ENCODE measurements at regions not wholly inside any gene's neighbourhood (a gene's known extent, or its start where the extent isn't known, plus 50 kb on each side); places are given as distances from the start of the nearest gene placed in this dataset.
"Not testable (repeated sequence)": the region's sequence is repeated elsewhere in the genome, so short reads cannot be mapped to it uniquely, and the experiment has no call there.

DNA sequence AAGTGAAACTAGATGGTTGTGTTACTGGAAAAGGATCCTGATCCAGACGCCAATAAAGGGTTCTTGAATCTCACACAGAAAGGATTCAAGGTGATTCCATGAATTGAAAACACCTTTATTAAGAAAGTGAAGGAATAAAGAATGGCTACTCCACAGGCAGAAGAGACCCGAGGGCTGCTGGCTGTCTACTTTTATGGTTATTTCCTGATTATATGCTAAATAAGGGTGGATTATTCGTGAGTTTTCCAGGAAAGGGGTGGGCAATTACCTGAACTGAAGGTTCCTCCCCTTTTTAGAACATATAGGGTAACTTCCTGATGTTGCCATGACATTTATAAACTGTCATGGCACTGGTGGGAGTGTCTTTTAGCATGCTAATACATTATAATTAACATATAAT is 50.9 kb upstream of the WARS2 start:
- DNase-seq, result no peak

DNA sequence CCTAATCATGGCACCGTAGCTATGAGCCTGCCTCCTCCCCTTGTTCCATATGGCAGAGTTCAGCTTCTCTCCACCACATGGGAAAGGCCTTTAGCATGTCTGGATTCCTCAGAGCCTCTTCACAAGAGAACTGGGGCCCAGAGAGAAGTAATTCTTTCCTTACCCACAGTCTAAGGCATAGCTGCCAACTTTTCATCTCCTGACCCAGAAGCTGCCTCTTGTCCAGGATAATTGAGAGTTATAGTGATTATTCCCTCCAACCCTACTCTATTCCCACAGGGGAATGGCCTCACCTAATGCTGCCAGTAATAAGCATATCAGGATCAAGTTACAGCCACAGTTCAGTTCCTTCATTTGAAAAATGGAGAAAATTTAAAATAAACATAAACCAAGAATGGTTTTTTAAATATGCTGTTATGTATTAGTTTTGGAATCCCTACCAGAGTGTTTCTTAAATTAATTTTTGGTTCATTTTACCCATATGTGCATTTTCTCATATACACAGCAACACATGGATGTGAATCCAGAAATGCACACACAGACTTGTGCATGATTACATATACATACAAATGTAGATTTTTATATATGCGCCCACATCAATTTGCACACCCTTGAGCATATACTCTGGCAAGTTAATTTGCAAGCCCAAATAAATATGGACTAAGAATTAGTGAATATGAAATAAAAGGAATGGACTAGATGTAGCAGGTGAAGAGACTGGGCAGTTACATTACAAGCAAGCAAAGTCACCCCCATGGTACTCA is 63.9 kb upstream of the WARS2 start:
- DNase-seq, result no peak

DNA sequence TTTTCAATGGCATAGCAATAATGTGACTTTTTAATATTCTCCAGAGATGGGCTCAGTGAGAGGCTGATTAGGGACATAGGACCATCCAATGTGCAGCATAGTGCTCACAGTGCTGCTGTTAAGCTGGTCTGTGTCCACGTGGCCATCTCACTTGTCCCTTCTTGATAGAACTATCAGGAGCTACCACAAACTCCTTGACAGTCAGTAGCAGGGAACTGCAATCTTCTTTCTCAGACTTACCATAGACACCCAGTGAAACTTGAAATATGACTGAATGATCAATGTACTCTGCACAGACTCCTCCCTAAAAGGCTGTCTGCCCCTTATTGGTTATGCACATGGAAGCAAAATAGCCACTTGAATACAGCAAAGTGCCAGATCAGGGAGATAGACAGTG is 64.5 kb upstream of the WARS2 start:
- DNase-seq, result no peak

DNA sequence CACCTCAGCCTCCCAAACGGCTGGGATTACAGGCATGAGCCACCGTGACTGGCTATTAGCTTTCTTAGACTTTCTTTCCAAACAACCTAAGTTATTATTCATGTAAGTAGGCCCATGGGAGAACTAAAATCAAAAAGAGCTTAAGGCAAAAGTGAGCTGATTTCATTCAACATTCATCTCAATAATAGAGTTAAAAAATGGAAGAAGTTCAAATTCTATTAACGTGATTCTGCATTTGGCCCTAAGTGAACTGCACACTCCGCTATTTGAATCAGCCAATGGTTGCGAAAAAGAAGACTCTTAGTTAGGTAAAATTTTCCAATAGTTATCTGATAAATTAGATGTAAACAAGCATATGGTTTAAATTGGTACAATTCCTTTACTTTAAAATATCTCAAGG is 68.6 kb upstream of the WARS2 start:
- DNase-seq, result no peak

DNA sequence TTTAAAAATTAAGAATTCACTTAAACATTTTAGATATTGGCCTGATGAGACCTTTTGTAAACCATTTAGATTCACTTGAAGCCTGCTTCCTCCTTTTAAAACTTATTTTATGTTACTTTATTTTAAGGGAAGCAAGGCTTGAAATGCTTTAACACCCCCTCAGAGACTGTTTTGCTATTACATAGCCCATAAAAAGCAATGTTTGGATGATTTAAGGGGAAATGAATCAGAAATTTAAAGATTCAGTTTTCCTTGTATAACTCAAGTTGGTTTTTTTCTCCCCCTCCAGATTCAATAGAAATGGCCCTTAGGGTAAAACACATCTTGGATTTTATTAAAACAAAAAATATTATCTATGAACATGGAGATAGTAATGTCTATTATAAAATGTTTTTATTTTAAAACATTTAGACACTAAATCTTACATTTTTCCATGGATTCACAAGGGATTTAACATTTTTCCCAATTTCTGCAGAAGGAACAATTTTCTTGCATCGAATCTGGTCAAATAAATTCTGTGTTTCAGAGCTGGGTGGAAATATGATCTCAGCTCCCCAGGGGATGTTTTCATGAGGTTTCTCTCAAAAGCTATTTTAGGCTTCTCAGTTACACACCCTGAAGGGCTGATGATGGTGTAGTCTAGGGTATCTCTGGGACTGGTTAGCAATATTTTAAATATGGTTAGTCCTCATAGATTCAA is 69.3 kb upstream of the WARS2 start:
- DNase-seq, result no peak

DNA sequence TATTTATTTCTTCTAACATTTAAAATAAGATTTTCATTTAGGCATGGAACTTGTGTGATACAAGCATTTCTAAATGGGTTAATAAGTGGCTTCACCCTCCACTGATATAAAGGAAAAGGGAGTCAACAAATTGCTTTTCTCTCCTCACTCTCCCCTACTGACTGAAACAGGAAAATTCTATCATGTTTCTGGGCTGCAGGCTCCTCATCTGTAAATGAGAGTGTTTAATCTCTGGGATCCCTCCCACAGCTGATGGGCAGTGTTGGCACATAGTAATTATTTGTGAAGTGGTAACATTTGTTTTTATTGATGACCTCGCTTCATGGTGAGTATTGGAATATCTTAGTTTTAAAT is 69.8 kb upstream of the WARS2 start:
- DNase-seq, result no peak

DNA sequence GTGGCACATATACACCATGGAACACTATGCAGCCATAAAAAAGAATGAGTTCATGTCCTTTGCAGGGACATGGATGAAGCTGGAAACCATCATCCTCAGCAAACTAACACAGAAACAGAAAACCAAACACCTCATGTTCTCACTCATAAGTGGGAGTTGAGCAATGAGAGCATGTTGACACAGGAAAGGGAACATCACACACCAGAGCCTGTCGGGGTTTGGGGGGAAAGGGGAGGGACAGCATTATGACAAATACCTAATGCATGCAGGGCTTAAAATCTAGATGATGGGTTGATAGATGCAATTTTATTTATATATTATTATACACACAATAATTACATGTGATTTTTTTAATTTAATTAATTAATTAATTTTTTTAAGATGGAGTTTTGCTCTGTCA is 72.8 kb upstream of the WARS2 start:
- not testable (repeated sequence) for DNase-seq

DNA sequence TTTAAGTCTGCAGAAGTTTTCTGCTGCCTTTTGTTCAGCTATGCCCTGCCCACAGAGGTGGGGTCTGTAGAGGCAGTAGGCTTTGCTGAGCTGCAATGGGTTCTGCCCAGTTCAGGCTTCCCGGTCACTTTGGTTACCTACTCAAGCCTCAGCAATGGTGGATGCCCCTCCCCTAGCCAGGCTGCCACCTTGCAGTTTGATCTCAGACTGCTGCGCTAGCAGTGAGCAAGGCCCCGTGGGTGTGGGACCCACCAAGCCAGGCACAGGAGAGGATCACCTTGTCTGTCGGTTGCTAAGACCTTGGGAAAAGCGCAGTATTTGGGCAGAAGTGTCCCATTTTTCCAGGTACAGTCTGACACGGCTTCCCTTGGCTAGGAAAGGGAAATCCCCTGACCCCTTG is 74.5 kb upstream of the WARS2 start:
- not testable (repeated sequence) for DNase-seq

DNA sequence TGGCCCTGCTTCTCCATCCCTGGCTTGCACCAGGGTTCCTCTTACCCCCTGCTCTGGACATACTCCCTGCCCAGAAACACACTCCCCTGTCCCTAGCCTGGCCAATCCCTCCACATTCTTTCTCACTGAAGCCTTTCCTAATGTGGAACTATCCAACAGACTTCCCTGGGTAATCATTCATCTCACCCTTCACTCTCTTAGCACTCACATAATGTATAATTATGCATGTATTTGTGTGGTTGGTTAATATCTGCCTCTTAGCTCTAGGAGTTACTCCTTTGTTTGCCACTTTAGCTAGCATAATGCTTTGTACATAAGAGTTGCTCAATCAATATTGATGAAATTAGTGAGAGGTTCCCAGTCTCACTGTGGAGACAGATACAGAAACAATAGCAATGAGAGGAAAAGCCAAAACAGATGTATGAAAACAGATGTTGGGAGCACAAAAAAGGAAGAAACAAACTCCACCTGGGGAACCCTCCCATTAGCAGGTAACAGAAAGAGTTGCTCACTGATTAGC is 76.9 kb upstream of the WARS2 start:
- DNase-seq, result no peak

DNA sequence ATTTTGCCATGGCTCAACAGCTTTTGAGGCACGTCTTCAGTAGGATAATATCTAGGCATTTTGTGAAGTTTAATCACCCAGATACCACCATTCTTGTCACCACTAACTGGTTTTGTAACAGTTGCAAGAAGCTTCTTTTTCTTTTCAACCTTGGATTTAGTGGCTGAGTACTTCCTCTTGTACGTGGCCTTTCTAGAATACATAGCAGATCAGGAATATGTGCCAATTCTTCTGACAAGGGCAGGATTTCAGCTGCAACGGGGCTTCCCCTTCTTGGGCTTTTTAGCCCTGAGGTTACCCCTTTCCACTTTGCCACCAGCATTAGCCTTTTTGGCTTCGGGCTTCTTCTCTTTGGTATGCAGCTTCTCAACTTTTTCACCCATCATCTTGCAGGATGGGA is 79.3 kb upstream of the WARS2 start:
- no peak for DNase-seq

DNA sequence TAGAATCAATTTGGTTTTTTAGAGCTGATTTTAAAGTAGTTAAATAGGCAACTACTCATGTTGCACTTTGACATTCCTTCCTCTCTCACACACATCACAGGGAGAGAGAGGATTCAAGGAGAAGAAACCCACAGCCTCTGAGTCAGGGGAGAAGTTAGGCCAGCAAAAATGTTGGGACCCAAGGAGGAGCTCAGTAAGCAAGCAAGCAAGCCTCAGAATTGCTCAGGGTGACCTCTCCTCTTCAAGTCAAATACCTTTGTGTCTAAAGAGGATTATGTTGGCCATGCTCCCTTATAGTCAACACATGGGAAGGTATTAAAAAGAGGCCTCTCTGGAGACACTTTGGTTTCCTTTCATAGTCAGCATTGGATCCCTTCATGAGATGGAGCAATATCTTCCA is 80.5 kb upstream of the WARS2 start:
- no peak for DNase-seq

DNA sequence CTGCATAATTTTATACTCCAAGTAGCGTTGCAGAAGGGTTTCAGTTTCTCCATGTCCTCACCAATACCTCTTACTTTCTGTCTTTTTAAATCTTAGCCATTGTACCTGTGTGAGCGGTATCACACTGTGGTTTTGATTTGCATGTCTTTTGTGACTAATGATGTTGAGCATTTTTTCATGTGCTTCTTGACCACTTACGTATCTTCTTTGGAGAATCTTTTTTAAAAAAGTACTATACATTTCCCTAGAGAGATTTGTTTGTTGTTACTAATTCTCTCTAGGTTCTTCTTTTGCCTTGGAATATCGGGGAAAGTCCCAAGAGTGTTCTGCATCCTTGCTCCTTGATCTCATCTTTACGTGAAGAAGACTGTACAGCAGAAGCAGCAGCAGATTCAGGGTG is 81.8 kb upstream of the WARS2 start:
- no peak for DNase-seq

DNA sequence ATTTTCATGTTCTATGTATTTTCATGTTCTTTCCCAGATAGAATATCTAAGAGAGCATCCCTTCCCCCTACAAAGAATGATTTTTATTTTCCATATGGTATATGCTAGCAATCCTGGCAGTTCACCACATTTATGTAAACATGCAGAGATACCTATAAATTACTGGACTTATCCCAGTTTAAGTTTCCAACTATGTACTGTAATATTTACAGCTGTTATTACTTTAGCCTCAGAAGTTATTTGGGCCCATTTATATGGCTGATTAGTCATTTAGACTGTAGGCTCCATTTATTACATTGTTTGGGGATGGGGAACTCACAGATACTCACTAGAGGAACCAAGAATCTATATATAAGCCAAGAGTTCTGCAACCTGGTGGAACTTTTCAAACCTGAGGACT is 84.8 kb upstream of the WARS2 start:
- DNase-seq, result no peak

DNA sequence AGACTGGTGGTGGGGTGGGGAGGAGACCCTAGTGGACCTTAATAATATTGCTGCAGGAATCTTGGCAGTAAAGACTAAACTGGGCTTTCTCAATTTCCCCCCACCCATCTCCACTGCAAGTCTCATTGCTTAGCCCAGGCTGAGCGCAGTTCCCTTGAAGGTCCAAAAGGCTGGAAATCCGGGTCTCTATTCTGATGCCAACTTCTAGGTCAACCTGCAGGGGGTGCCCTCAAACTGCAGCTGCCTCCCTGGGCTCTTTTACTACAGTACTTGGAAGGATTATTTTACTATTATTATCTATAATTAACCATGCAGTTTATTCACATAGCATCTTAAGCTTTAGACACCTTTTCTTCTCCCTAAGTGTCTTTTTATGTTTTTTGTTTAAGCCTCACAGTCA is 85.4 kb upstream of the WARS2 start:
- DNase-seq, result no peak

DNA sequence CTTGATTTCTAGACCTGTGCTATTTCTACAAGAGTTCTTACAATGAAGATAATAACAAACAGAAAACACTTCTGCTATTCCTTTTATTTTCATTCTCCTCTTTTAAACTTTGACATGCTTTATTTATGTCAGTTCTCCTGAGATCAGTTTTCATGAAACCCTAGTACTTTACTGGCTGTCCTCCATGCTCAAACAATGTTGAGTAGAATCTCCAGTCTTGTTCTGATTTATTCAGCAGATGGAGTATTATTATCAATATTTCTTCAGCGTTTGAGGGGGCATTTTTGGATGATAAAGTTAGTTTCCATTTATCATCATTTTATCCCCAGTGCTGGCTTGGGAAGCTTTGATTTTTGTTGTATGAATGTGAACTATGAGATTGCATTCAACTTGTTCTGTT is 85.9 kb upstream of the WARS2 start:
- no peak for DNase-seq

DNA sequence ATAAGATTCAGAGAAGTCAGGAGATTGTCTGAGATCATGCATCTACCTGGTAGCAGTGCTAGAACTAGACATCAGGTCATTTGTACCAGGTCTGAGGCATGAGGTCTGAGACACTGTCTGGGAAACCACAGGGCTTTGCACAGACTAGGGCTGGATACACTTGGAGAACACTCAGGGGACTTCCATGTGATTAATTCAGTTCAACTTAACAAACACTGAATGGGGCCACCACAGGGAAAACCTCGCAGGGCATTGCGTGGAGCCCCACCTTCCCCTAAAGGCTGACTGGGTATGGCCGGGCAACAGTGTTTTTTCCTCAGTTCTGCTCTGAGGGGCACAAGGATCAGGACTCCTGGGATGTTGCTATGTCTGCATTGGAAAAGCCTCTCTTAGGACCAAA is 86.5 kb upstream of the WARS2 start:
- DNase-seq, result no peak

DNA sequence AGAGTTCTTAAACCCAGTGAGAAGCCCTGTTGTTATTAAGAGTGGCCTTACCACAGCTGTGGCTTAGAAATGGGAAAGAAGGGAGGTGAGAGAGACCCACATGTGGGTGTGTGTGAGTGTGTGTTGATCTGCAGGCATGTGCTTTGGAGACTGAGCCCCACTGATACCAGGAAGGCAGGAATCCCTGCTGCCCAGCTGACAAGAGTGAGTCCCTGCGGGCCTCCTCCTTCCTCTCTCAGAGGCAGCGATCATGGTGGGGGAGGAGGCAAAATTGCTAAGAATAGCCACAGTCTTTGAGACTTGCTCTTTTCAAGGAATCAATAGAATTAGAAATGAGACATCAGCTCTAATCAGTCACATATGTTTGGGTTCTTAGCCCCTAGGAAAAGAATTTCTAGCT is 87.0 kb upstream of the WARS2 start:
- DNase-seq, result no peak

DNA sequence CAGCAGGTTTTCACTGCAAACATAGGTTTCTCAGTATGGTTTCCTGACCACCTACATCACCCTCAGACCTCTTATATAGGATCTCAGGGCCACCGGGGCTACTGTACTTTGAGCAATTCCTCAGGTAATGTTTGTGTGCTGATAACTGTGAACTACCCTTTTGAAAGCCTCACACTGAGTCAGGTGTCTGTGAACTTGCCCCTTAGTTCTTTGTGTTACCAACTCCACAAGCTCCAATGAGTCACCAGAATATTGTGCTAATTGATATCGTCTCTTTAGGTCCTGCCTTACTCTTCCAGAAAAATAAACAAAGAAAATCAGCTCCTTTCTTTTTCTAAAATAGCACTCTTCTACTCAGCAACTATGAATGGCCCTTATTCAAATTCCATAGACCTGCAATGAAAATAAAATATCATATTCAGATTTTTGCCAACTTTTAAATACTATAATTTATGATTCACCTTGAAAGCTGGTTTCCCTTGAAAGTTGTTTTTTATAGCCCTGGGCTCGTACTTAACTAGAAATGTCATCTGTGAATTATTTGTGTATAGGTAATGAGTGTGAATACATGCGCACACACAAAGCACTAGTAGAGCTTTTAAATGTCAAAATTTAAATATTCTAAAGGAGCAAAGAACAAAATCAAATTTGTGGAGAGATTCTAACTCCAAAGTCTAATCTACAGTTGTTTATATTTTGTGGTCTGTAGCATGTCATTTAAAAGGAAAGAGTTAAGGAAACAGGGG is 88.1 kb upstream of the WARS2 start:
- DNase-seq, result no peak

DNA sequence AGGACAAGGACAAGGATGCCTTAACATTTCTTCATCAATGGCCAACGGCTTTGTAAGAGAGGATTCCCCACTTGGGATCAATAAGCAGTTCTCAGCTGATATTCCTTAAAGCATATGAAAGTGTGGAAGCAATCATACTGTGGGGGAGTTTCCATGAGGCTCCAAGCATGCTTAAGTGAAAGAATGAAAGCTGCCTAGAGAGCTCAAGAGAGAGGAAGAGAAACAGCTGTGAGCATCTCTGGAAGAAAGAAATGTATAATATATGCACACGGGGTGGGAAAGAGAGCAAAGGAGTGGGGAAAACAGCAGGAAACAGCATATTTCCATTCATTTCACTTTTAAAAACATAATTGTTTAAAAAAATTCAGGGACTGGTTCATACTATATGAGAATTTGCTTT is 94.7 kb upstream of the WARS2 start:
- DNase-seq, result no peak

DNA sequence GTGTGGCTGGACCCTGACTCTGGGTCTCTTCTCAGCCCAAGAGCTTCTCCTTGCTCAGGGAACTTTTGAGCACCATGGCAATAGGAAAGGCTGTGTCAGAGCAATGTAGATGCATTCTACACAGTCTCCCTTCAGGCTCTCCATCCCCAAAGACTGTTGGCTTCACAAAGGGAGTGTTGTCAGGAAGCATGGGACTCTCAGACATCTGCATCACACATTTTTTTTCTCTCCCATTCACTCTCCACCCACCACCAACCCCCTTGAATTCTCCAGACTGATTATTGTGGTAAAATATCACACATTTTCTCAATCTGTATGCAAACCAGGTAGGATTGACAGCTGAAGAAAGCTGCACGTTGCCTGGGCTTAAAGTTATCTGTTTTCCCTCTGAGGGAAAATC is 105.4 kb upstream of the WARS2 start:
- no peak for DNase-seq

DNA sequence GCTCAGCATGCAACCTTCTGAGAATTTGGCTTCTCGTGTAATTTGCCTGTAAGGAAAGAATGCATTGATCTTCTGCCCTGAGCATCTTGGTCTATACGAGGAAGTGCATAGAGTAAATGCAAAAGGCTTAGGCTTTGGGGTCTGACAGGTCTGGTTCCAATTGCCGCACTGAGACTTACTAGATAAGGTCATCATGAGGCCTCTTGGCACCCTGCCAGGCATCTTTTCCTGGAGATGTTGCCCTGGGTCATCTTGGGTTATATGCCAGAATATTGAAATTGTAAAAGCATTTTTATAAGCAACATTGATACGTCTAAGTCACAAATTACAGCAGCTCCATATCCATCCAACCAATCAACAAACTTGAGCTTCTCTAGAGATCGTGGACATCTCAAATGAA is 108.8 kb upstream of the WARS2 start:
- no peak for DNase-seq

DNA sequence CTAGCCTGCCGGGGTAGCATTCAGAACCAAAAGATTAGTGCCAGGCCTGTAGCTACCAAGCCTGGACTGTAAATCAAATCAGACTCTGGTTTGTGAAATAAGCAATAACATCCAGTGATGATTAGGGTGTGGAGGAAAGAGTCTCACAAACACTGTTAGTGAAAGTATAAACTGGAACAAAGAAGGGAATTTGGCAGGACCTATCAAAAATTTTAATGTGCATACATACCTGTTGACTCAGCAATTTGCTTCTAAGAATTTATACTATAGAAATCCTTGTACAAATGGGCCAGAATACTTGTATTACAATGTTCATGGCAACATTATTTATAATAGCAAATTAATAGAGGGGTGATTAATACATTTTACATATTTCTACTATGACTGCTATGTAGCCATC is 109.8 kb upstream of the WARS2 start:
- no peak for DNase-seq

DNA sequence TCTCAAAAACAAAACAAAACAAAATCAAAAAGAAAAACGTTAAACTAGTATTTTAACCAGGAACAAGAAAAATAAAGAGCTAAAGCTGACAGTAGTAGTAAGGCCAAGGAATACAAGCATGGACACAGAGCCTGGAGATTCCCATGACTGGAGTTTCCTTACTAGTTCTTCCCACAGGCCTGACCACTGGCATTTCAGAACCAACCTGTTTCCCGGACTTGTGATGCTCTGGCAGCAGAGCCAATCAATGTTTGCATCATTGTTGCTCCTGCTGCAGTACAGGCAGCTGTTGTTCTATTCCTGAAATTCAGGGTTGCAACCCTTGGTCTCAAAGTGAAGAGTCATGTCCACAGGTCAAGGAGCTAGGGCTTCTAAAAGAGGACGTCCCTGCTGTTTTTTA is 111.3 kb upstream of the WARS2 start:
- no peak for DNase-seq

DNA sequence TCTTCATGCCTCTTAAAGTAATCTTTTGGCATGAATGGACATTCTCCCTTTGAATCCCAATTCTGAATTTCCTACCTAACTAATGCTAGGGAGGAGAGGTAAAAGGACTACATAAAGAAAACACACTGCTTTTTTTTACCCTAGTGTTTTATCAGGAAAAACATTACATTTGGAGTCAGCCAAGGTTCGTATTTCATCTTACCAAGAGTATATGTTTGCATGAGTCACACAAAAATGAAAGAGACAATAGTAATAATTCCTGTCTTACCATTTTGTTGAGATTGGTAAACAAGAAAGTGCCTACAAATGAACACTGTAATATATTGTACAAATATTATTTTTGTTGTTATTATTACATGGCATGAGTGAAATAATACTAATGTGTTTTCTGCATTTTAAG is 112.9 kb upstream of the WARS2 start:
- no peak for DNase-seq
